GM19395 (cell line): ENCODE measurements at regions not wholly inside any gene's neighbourhood (a gene's known extent, or its start where the extent isn't known, plus 50 kb on each side); places are given as distances from the start of the nearest gene placed in this dataset.
"Not testable (repeated sequence)": the region's sequence is repeated elsewhere in the genome, so short reads cannot be mapped to it uniquely, and the experiment has no call there.

ENCODE experiments used
- ATAC-seq: cut with Tn5 transposase; IDR thresholded peaks from one replicate; pipeline ENCODE4 v1.9.1; 2021; ENCODE audit warnings: mild to moderate bottlenecking, moderate library complexity; ENCODE audit not compliant: unreplicated experiment

DNA sequence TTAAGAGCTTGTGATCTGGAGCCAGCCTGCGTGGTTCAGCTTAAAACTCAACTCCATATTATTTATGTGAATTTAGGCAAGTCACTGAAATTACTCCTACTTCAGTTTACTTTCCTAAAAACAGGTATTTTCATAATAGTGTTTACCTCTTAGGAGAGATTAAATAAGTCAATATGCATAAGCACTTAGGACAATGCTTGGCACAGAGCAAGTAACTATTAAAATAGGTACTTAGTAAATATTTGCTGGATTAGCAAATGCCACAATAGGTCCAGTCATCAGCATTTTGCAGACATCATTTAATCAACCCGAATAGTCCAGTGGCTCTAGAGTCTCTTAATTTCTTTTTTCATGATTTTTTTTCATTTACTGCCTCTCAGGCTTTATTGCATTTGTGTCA, 78.6 kb upstream of the PTPRK start:
- ATAC-seq: no peak

DNA sequence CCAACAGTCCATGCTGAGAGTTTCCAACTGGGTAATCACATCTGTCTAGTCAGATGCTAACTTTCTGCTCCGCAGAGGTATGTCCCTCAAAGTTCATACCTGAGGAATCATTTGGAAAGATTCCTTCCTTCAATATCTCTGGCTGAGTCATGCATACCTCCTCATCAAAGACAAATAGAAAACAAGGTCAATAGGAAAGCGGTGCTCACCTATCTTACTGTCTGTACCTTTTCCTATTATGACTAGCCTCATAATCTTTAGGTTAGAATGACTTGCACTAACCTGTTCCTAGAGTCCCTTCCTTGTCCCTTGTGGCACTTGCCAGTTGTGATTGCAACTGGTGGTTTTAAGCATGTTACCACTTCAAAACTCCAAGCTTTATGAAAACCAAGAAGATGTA, 78.2 kb upstream of the PTPRK start:
- peak; percentile 44 for ATAC-seq

DNA sequence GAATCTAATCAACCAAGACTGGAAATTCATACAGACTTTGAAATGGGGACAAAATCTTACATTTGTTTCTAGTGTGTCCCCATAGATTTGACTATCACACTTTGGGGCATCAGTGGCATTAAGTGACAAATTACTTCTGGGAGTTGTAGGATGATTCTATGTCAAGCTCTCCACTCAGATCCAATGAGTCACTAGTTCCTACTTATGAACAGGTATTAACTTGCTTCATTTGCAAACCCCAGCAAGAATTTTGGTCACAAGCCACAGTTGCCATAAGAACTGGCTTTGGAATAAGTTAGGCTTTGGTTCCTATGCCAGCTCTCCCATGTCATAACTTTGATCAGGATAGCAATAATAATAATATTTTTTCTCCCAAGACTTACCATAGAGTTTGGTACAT, 77.6 kb upstream of the PTPRK start:
- ATAC-seq: no peak

DNA sequence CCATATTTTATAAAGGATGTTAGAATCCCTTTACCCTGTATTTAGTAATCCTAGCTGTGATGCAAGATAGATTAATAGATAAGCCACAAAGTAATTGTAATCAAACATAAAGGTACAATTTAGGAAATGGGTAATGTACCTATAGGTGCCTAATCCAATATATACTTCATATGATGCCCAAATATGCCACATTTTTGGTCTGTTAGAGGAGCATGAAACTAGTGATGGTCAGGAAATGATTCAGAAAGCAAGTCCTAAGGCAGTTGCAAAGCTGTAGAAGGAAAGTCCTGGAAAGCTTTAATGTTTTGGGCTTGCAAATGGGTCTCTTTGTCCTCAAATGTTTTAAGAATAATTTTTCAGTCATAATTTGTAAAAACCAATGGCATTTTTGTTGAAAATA, 76.6 kb upstream of the PTPRK start:
- no peak for ATAC-seq

DNA sequence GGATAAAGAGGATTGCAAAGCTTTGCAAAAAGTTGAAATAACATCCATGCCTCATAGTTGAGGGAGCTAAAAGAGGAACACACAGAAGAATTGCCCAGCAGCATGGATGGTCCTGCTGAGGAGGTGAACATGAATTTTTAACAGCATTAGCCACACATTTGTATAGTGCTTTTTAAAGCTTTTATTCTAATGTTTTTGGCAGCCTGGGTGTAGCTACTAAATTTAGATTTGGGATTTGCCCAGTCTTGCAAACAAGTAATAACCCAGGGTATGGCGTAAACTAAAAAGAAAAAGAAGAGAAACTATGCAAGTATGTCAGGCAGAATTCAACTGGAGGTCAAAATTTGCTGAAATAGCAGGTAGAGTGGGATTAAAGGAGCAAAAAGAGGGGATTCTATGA, 75.1 kb upstream of the PTPRK start:
- no peak for ATAC-seq

DNA sequence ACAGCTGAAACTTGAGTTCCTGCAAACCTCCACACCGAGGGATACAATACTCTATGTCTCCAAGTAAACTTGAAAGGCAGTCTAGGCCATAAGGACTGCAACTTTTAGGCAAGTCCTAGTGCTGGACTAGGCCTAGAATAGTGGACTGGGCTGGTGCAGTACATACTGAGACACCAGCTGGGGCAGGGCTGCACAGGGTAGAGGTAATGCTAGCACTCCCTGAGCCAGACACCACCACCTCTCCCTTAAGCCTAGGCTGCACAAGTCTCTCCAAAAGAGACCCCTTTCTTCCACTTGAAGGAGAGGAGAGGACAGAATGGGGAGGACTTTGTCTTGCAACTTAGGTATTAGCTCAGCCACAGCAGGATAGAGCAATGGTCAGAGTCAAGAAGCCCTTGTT, 65.7 kb upstream of the PTPRK start:
- no peak for ATAC-seq

DNA sequence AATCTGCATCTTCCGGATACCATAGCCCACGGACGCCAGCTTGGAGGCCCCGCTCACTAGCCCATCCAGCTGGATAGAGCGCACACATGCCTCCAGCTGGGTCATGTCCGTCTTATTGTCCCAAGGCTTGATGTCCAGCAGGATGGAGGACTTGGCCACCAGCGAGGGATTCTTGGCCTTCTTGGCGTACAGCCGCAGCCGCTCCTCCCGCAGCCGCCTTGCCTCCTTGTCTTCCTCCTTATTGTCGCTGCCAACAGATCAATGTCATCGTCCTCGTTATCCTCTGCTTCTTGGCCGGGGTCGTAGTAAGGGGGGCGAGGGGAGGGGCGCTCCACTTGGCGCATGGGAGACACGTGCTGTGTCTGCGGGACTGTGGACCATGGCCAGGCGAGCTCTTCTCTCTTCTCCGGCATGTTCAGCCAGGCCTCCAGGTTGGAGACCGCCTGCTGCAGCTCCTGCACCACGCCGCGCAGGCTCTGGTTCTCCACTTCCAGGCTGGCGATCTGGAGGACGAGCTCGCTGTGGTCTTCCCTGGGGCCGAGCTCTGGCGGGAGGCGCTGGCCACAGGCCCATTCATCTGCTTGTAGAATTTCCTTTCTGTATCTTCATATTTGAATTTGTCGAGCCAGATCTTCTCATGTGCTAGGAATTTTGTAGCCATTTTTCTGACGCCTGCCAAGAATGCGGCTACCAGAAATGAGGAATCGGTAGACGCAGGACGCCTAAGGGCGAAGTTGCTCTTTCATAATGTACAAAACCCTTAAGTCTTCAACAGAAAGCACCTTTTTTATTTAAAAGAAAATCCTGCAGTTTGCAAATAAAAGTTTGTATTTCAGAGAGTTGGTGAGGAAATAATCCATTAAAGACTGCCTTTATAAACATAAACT, 60.1 kb upstream of the PTPRK start:
- ATAC-seq: no peak

DNA sequence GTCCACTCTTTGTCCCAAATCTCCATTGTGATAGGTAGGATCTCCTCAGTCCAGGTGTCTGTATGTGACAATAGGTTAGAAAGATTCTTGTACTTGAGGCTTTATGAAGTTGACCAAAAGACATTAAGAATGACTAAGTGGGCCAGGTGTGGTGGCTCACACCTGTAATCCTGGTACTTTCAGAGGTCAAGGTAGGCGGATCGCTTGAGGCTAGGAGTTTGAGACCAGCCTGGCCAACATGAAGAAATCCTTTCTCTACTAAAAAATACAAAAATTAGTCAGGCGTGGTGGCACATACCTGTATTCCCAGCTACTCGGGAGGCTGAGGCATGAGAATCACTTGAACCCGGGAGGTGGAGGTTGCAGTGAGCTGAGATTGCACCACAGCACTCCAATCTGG, 54.9 kb upstream of the PTPRK start:
- ATAC-seq: not testable (repeated sequence)

DNA sequence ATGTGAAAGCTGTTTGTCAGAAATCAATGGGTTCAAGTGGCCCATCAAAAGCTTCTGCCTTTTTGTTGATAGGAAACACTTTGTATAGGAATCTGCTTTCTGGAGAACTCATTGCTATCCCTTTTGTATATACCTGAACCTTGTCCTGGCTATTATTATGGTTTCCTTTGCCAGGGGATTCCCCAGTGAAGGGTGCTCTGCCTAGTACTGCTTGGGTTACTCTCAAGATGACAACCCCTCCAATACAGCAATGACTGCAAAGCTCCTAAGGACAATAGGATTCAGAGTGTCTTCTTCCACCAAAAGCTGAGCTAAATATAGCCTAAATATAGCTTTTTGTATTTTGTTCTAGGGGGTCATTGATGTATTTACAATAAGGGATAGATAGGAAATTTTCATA, 54.0 kb upstream of the PTPRK start:
- ATAC-seq: no peak

DNA sequence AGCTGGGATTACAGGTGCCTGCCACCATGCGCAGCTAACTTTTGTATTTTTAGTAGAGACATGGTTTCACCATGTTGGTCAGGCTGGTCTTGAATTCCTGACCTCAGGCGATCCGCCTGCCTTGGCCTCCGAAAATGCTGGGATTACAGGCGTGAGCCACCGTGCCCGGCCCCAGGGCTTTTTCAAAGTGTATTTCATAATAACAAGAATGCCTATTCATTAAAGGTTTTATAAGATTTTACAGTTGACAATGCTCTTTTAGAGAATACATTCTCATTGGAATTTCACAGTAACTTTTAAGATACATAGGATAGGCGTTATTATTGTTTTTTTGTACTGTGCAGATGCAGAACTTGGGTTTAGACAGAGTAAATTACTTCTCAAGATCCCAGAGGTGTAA, 52.6 kb upstream of the PTPRK start:
- no peak for ATAC-seq

DNA sequence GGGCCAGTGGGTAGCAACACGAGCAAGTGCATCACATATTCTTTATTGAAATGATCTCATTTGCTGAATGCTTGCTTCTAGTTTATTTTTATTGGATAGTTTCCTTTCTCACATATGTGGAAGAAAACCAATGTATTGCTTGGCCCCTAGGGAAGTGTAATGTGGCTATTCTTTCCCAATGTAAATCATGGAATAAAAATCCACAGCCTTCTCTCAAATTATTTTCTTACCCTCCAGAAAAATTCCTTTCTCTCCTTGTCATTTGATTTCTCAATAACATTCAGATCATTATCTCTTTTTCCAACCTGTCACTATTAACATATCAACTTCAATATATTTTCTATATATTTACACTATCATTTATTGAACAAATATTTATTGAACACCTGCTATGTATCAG, 51.9 kb upstream of the PTPRK start:
- ATAC-seq: no peak

DNA sequence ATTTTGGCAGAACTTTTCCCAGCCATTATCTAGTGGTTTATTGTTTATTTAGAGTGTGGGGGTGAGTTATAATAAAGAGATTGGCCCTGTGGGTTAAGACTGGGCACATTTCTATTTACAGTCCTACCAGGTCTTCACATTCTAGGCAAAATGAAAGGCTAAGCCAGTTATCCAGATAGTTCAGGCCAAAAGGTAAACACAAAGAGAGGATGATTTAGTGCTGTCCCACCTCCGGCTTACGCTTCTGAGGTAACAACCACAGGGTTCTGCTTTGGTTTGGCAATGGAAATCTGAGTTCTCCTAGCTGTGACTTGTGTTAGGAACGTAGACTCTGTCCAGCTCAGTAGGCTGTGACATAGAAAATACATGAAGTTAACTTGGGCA, 50.3 kb upstream of the PTPRK start:
- no peak for ATAC-seq

DNA sequence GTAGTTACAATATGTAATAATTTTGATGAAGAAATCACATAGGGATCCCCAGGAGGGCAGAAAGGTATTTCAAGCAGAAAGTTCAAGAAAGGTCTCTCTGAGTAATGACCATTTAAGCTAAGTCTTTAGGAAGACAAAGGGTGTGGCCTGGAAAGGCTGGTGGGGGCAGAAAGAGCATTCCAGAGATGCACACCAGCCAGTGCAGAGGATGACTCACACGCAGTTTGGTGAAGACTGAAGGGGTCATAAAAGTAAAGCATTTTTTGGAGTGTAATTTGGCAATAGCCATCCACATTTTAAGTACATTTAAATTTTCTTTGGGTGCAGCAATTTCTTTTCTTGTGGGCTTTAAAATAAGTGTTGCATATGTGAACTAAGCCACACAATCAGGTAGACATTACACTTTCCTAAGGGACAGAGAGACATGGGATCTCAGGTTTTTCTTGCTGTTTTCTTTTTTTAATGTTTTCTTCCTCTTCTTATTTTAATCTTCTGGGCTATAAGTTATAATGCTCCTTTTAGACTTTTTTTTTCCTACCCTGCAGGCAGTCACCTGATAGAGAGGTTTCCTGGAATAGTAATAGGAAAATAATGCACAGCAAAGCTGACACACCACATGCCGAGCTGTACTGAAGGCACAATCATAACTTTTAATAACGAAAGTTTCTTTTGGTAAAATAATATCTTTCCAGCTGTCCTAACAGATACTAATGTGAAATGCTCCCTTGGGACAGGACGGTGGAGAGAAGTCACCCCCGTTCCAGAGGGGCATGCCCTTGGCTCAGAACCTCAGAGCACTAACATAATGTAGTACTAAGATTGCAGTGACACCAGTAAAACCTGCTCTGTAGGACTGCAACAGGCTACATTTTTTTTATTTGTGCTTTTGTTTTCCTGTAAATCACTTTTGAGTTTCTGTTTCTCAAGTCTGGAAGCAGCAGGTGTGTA, 49.6 kb upstream of the PTPRK start:
- no peak for ATAC-seq
